NCI-H2227 (cell line): ENCODE measurements at regions not wholly inside any gene's neighbourhood (a gene's known extent, or its start where the extent isn't known, plus 50 kb on each side); places are given as distances from the start of the nearest gene placed in this dataset.

ENCODE experiments used
- DNase-seq: peaks from one replicate; lab custom pipeline; 2025; ENCODE audit not compliant: unreplicated experiment; lab: John Stamatoyannopoulos, UW

DNA sequence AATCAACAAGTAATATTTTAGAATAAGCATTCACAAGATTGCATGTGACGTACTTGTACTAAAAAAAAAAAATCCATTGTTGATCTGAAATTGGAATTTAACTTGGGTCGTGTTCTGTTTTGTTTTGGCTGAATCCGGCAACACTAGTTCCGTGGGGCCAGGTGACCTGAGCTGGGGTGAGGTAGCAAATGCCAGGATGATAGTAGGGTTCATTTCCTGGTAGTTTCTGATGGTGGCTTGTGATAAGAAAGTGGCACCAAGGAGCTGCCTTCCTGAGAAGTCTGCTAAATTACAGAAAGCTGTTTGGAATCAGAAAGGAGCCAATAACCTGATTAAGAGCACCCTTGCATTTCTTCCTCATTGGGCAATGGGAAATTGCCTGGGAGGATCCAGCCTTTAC, 126.4 kb upstream of the DLX2 start:
- no peak for DNase-seq

DNA sequence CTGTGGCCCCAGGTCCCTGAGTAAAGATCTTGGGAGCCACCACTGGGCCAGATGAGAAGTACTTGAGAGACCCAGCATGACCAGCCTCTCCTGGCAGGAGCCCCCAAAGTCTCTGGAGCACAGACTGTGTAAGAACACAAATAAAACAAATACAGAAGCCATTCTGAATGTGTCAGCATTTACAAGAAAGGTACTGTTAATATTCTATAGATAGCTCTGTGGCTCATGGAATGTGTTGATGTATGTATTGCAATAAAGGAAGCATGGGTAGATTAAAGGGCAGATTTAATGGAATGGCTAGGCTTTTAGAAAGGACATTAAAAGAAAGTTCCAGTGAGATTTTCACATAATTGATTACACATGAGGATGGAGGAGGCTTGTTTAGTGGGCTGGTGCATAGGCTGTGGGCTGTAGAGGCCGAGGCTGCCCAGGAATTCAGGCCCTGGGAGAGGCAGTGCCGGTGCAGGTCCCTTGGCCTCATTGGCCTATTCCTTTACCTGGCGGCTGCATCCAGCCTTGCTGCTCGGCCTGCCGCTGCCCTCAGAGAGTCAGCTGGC, 127.7 kb upstream of the DLX2 start:
- DNase-seq, result no peak

DNA sequence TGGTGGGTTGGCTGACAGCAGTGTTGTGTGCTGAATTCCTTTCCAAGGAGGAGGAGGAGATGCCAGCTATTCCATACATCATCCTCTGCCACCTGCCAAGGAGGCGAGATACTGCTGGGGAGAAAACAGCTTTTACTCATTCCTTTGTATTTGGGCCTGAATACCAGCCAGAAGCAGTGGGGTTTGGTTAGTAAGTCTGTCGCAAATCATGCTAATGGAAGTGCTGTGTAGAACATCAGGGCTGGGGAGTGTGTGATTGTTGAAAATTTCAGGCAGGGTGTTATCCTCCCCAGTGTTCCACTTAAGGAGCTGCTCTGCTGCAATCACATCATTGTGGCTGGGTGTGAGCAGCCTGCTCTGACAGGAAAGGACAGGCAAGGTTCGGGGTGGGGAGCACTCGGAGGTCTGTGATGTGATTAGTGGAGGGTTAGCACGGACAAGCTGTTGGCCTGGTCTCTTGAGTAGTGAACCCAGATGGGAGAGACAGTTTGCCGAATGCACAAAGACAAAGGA, 128.2 kb upstream of the DLX2 start:
- peak; percentile 36 for DNase-seq

DNA sequence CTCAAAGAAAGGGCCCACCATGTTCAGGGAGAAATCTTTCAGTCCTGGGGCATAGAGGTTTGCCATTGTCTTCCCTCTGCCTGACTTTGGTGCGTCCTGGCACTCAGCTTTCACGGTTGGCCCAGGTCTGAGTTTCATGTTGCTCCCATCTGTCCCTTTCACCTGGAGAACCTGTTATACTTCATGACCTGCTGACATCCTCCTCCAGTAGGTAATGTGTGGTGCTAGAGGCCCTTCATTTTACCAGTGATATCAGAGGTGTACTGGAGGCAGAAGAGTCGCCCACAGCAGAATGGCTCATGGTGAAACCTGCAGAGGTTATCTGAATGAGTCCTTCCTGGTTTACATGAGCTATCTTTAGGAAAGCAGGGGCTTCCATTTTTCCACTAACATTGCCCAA, 128.8 kb upstream of the DLX2 start:
- no peak for DNase-seq

DNA sequence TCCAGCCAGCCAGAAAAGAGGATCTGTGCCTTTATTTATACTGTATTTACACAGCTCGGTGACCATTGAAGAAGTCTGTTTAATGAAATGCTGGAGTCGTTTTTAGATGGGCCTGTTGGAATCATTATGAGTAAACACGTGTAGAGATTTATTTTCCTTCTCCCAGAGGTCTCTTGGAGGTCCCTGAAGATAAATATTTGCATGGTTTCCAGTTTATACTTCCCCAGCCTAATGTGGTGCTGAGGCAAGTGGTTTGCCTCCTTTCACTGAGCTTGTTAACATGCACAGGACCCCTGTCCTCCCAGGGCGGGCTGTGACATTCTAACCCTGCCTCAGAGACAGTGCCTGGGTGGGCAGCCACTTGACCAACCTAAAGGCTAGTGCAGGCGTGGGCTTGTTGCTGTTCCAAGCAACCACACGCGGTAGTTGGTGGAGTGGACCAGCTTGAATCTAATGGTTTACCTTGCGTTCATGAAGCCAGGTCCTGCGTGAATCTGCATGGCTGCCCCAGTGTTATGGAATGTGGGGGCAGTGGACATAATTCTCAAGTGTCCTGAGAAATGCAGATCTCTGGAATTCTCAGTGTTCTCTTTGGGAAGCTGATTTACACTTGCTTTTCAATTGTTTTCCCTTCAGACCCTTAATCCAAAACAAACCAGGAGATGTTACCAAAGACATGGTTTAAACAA, 130.2 kb upstream of the DLX2 start:
- no peak for DNase-seq

DNA sequence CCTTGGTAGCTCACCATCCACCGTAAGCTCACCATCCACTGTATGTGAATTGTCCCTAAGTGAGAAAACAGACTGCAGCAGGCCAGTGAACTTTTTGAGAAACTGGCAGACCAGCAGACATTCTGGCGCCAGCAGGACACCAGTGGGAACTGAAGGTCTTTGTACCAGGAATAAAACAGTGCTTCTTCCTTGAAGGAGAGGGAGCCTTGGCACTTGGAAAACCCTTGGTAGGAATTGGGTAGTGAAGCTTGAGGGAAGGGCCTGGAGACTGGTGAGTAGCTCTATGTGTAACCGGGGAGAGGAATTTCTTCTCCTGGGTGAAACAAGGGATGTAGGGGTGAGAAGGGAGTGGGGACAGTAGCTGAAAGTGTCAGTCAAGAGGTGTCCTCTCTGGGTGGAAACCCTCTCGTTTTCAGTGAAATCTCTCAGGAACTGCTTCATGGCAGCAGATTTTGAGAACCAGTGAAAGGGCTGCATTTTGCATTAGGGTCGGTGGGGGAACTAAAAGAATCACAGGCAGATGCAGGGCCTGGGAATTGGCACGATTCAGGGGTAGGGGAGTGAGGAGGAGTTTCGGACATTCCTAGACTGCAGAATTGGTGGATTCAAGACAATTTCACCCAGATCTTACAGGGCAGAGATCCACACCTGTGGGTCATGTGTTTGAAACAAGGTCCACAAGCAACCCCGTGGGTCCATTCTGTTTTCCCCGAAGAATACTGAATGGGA, 131.5 kb upstream of the DLX2 start:
- DNase-seq, result peak; percentile 59

DNA sequence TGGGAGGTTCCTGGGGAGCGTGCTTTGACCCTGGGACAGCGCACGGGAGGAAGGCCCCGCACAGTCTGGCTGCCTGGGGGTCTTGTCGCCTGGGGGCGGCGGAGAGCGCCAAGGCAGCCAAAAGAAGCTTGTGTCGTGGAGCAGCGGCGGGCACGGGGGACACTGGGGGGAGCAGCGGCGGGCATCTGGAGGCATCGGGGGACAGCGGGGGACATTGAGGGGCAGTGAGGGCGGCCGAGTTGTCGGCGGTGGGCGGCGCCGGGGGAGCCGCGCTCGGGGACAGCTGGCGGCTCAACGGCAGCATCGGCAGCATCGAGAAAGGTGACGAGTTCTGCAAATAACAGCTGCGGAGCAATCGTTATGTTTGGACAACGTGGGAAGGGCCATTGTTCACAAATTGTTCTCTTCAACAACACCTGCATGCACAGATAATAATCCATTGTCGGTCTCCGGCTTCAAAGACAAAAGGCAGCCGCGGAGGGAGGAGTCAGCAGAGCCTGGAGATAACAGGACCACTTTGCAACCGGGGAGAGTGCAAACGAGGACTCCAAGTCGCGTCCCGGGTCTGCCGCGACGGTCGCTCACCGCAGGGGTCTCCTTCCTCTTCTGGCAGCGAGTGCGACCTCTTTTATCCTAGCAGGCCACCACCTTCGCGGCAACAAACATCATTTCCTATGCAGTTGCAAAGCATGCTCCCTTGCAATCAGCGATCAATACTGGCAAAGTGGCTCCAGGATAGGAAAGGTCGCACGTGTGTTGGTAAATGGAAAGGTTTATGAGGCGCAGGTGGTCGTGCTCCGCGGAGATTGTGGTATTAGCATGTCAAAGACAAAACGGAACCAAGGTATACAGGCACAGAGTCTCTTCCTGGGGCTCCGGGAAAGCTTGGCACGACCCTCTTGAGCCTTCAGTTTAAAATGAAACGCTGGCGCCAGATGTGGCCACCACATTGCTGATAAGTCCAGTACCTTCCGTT, 132.3 kb upstream of the DLX2 start:
- DNase-seq, result peak; percentile 91

DNA sequence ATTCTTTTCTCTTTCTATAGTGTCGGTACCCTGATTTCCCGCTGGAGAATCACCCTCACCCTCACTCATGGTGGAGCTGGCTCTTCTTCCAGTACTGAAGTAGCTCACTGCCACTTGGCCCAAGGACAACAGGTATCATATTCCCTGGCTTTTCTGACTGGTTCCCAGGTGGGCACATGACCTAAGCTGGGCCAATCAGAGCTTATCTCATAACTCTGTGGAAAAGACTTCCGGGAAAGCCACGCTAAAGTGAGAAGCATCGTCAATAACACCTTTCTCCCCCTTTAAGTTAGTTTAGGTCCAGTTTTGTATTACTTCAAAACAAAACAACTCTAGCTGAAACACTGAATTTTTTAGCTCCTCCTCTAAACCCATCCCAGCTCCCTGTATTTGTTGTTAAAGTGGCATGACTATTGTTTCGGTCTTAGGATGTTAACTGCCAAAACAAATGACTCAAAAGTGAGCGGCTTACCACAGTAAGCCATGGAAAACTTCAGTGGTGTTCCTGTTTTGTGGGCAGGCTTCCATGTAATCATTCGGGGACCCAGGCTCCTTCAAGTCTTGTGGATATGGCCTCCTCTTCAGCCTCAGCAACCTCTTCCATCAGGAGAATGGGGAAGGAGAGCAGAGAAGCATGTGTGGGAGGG, 137.4 kb upstream of the DLX2 start:
- DNase-seq, result no peak

DNA sequence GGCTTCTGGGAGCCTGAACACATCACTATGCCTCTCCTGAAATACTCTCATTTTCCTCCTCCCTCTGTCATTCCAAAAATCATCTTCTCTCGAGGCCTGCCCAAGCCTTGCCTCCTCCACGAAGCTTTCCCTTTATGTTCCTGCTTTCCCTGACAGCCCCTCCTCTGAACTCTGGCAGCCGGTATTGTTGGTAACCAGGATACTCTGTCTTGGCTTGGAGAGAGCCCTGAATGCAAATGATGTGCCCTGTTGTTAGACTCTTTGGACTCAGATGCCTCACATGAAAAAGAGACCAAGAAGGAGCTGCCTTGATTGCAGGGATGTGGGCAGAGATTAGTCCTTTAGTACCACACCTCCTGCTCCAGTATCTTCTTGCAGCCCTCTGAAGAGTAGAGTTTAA, 138.5 kb upstream of the DLX2 start:
- DNase-seq, result no peak

DNA sequence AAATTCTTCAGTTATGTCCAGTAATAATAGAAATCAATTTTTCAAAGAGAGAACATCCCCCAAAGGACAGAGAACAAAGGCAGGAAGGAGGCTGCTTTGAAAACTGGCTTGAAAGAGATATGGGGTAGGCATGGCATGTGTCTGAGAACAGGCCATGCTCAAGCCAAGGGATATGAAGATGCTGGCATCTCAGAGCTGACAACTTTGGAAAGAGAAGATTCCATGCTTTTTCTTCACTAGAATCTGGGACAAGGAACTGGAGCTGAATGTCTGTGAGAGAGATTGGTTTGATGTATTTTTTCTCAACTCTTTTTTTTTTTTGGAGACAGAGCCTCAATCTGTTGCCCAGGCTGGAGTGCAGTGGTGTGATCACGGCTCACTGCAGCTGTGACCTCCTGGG, 139.8 kb upstream of the DLX2 start:
- DNase-seq, result no peak

DNA sequence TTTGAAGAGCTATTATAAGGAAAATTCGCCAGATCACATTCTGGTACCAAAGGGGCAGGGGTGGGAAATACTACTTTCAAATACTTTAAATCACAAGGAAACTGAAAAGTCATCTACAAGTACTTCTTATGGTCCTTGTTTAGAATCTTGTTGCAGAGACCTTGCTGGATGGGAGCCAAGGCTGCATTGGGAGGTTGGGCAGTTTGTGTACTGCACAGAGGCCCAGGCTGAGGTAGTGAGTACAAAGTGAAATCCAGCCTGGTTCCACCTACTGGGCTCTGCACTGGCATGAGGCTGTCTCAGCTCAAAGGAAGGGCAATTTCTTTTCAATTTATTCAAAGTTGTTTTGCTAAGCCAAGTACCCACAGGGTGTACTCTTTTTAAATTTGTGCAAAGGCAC, 140.3 kb upstream of the DLX2 start:
- no peak for DNase-seq

DNA sequence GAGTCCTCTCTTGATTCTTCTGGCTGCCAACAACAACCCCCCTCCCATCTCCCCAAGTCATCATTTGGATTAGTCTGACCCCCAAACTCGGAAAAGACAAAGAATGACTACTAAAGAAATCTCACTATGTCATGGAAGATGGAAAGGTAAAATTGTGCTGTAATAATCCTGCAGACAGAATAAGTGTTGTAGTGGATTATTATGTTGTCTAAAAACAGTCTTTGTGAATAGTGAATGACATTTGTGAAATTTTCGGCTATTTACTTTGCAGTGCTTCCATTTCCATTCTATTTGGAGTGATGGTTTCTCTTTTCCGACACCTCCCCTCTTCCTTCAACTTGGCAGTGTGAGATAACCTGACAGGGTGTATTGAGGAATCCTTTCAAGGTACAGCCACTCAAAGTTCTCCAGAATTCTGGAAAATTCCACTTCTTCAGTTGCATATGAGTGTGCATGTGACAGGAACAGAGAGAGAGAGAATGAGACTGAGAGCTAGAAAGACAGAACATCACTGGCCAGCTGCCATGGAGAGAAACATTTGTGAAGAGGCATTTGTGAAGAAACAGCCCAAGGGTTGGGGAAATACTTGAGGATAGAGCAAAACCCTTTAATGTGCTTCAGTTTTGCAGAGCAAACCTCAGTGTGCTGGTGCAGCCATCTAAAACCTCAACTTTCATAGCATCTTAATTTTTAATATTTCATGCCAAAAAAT, 141.9 kb upstream of the DLX2 start:
- no peak for DNase-seq

DNA sequence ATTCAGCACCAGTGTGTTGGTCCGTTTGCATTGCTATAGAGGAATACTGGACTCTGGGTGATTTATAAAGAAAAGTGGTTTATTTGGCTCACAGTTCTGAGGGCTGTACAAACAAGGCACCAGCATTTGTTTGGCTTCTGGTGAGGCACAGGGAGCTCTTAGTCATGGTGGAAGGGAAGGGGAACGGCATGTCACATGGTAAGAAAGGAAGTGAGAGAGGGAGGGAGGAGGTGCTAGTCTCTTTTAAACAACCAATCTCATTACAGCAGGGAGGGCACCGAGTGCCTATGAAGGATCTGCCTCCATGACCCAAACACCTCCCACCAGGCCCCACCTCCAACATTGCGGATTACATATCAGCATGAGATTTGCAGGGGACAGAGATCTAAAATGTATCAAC, 143.9 kb upstream of the DLX2 start:
- no peak for DNase-seq

DNA sequence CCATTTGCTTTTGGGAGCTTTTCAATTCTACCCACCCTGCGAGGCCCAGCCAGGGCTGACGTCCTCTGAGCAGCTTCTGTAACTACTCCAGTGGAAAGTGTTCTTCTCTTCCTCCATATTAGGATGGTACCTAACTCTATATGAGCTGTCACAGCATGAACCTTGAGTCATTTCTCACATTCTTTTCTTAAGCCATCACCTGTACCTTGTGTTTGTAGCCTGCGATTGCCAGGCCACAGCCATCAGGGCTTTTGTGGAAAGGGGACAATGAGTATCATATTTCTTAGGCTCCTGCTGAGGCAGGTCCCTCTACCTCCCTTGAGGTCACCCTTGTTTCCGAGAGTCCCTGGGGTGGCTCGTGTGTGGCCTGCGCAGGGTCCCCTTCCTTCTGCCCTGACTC, 144.5 kb upstream of the DLX2 start:
- no peak for DNase-seq

DNA sequence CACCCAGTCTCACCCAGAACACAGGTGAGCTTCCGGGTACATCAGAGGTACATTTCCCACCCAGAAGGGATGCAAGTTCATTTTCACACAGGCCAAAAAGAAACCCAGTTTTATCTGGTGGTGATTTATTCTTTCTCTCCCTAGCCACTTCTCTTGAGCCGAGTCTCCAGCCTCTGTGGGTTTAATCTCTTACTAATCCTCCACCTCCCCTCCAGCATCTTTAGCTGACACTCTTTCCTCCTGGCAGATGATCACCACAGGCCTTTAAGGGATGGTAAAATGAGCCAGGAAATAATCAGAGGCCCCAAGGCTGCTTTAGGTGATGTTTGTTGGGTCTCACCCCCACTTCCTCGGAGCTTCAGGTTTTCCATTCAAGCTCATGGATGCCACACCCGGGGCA, 145.7 kb upstream of the DLX2 start:
- no peak for DNase-seq

DNA sequence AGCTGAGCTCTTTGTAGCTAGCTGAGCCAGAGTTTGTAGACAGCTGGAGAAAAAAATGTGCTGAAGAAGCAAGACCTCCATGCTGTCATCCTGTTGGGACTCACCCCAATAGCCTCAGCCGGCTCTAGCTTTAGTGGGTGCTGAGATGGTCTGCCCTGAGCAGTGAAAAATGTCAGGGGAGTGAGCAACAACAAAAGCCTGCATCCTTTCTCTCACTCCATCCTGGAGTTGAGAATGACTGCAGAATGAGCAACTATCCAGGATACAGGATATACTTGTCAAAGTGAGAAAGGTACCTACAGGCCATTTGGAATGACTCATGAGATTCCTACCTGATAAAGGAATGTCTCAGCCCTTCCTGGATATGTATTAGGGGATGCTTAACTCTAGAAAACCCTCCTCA, 146.1 kb upstream of the DLX2 start:
- DNase-seq, result no peak

DNA sequence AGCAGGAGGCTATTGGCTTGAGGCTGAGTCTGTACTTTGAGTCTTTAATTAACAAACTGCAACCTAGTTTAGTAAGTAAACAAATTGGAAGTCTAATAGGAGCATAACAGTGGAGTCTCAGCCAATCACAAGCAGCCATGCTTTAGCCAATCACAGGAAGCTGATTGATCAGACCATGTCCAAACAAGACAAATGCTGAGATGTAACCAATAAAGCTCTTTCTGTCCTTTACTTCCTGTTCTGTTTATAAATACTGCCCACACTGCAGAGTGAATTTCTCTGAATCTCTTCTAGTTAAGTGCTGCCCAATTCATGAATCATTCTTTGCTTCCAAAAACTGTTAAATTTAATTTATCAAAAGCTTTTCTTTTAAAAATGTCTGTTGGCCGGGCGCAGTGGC, 146.6 kb upstream of the DLX2 start:
- DNase-seq, result no peak

DNA sequence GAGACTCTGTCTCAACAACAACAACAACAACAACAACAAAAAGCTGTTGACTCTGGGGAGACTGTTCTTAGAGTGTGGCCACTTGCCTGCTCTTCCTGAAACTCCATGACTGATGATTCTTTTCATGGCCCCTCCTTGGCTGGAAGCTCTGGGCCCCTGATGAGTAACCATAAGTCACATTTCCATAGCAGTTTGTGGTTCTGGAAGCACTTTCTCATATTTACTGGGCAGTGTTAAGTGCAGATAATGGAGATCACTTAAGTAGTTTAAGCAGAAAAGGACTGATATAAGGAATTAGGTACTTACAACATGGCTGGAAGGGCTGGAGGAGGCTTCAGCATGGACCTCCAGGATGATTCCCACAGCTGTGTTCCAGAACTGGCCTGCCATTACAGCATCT, 147.3 kb upstream of the DLX2 start:
- DNase-seq, result no peak

DNA sequence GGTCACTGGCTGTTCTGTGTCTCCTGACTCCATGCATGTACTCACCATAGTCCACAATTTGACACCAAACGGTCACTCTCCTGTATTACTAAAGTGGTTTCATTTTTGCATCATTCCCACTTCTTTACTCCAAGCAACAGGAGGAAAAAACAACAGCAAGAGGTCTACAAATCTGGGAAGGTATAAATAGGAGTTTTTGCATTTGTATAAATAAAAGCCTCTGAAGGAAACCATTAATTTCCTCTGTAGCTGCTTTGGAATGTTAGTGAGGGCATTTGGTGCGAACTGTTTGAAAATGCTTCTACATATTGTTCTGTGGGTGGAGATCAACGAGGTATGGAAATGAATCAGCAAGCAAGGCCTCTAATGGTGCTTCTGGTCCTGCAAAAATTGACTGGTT, 148.5 kb upstream of the DLX2 start:
- no peak for DNase-seq

DNA sequence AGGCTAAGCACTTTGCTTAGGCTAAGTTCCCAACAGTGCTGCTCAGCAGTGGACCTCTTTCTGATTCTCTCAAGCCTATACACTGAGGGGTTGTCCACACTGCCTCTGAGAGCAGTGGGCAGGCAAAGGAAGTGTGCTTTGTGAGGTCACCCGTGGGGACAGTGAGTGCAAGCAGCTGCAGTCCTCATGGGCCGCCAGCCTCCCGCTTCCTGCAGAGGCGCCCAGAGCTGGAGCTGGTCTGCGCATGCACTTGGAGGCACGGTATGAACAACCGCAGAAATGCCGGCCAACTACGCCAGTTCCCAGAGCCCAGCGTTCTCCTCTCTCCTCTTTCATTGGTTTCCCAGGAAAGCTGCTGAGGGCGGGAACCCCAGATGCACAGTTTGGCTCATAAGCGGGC, 149.5 kb upstream of the DLX2 start:
- no peak for DNase-seq
